NT2/D1 (cell line): ENCODE measurements at regions not wholly inside any gene's neighbourhood (a gene's known extent, or its start where the extent isn't known, plus 50 kb on each side); places are given as distances from the start of the nearest gene placed in this dataset.

ENCODE experiments used
- DNase-seq: peaks from one replicate; pipeline ENCODE4 v3.0.0-alpha.2; 2011; ENCODE audit warnings: low read depth, low spot score
- H3K27me3 ChIP-seq: 2 replicates; pipeline ENCODE4 v1.6.0; 2011; ENCODE audit warnings: mild to moderate bottlenecking; ENCODE audit not compliant: insufficient read length, insufficient read depth
- H3K36me3 ChIP-seq: 2 replicates; pipeline ENCODE4 v1.6.1; 2011; ENCODE audit warnings: mild to moderate bottlenecking, low read length, mixed read lengths; ENCODE audit not compliant: insufficient read depth, insufficient read length
- H3K4me1 ChIP-seq: 2 replicates; pipeline ENCODE4 v1.5.1; 2011; ENCODE audit not compliant: insufficient read depth, insufficient read length
- H3K4me3 ChIP-seq: 2 replicates; pipeline ENCODE4 v1.5.1; 2011; ENCODE audit warnings: low read depth; ENCODE audit not compliant: insufficient read length
- H3K9ac ChIP-seq: 2 replicates; pipeline ENCODE4 v1.6.0; 2011; ENCODE audit warnings: low read depth; ENCODE audit not compliant: insufficient read length
- H3K9me3 ChIP-seq: 2 replicates; pipeline ENCODE4 v1.5.1; 2011; ENCODE audit warnings: mild to moderate bottlenecking, low read length; ENCODE audit not compliant: insufficient read depth
- SUZ12 ChIP-seq: IDR thresholded peaks from 2 replicates; pipeline ENCODE4 v1.6.1; 2011; ENCODE audit not compliant: insufficient read length, insufficient read depth; ENCODE audit errors: extremely low read depth
- YY1 ChIP-seq: IDR thresholded peaks from 2 replicates; pipeline ENCODE4 v1.6.1; 2011; ENCODE audit not compliant: insufficient read length, insufficient read depth
- ZNF274 ChIP-seq: IDR thresholded peaks from 2 replicates; pipeline ENCODE4 v1.6.1; 2011; ENCODE audit warnings: mild to moderate bottlenecking, low read depth, low read length

GRCh38 chr6:40754461-40755045, 167.4 kb upstream of the LRFN2 start:
- H3K9ac ChIP-seq, result no peak overlapping the region
- peaks cover 2% of the 10 kb centered on the region for H3K4me1 ChIP-seq
- no peak overlapping the region for H3K4me3 ChIP-seq
- no peaks in the 10 kb centered on the region for H3K9me3 ChIP-seq
- DNase-seq, result no peak
- no peaks in the 10 kb centered on the region for H3K27me3 ChIP-seq
- no peak for TF ChIP-seq YY1
- TF ChIP-seq SUZ12, result no peak
- TF ChIP-seq ZNF274, result no peak
- H3K36me3 ChIP-seq, result no peaks in the 10 kb centered on the region

- Histone ChIP-seq H3K4me3 (no peak overlapping the region), H3K27me3 (no peaks in the 10 kb centered on the region)
- no peak for TF ChIP-seq ZNF274
- TF ChIP-seq YY1, result no peak
- TF ChIP-seq SUZ12, result no peak
Measured at GRCh38 chr6:40753675-40754448, 166.7 kb upstream of the LRFN2 start.

GRCh38 chr6:40753048-40753447, 165.9 kb upstream of the LRFN2 start:
- H3K27me3 ChIP-seq, result no peaks in the 10 kb centered on the region
- no peak overlapping the region for H3K4me3 ChIP-seq
- no peaks in the 10 kb centered on the region for H3K9me3 ChIP-seq
- no peak overlapping the region for H3K9ac ChIP-seq
- H3K4me1 ChIP-seq, result peaks cover 2% of the 10 kb centered on the region
- no peak for TF ChIP-seq YY1
- no peak for TF ChIP-seq SUZ12
- DNase-seq, result no peak
- no peaks in the 10 kb centered on the region for H3K36me3 ChIP-seq

More at GRCh38 chr6:40753675-40754448, 166.7 kb upstream of the LRFN2 start:
- no peak for DNase-seq
- no peak overlapping the region for H3K9ac ChIP-seq
- peaks cover 2% of the 10 kb centered on the region for H3K4me1 ChIP-seq
- no peaks in the 10 kb centered on the region for H3K36me3 ChIP-seq
- no peaks in the 10 kb centered on the region for H3K9me3 ChIP-seq

GRCh38 chr6:40744835-40745234, 157.7 kb upstream of the LRFN2 start:
- Histone ChIP-seq H3K9ac (no peak overlapping the region), H3K9me3 (no peaks in the 10 kb centered on the region), H3K36me3 (no peaks in the 10 kb centered on the region), H3K27me3 (no peaks in the 10 kb centered on the region), H3K4me3 (no peak overlapping the region), H3K4me1 (no peaks in the 10 kb centered on the region)
- TF ChIP-seq YY1 (no peak), SUZ12 (no peak), ZNF274 (no peak)
- DNase-seq, result no peak

- no peaks in the 10 kb centered on the region for H3K36me3 ChIP-seq
- H3K9me3 ChIP-seq, result no peaks in the 10 kb centered on the region
- DNase-seq, result no peak
- no peaks in the 10 kb centered on the region for H3K4me1 ChIP-seq
- no peak for TF ChIP-seq ZNF274
- no peak for TF ChIP-seq SUZ12
- no peak for TF ChIP-seq YY1
- no peak overlapping the region for H3K4me3 ChIP-seq
- no peaks in the 10 kb centered on the region for H3K27me3 ChIP-seq
- H3K9ac ChIP-seq, result no peak overlapping the region
Measured at GRCh38 chr6:40743690-40744446, 156.7 kb upstream of the LRFN2 start.

GRCh38 chr6:40743226-40743625, 156.1 kb upstream of the LRFN2 start:
- H3K4me1 ChIP-seq, result no peaks in the 10 kb centered on the region
- no peaks in the 10 kb centered on the region for H3K9me3 ChIP-seq
- H3K4me3 ChIP-seq, result no peak overlapping the region
- no peak overlapping the region for H3K9ac ChIP-seq
- DNase-seq, result no peak
- no peaks in the 10 kb centered on the region for H3K27me3 ChIP-seq
- TF ChIP-seq ZNF274, result no peak
- TF ChIP-seq SUZ12, result no peak
- TF ChIP-seq YY1, result no peak
- no peaks in the 10 kb centered on the region for H3K36me3 ChIP-seq

- Histone ChIP-seq H3K9ac (no peak overlapping the region), H3K27me3 (no peaks in the 10 kb centered on the region), H3K4me1 (no peaks in the 10 kb centered on the region), H3K9me3 (no peaks in the 10 kb centered on the region), H3K4me3 (no peak overlapping the region), H3K36me3 (no peaks in the 10 kb centered on the region)
- TF ChIP-seq ZNF274 (no peak), YY1 (no peak), SUZ12 (no peak)
- DNase-seq, result no peak
Measured at GRCh38 chr6:40740518-40740917, 153.4 kb upstream of the LRFN2 start.
